CD4-positive, alpha-beta T cell (primary cell): ENCODE measurements at regions not wholly inside any gene's neighbourhood (a gene's known extent, or its start where the extent isn't known, plus 50 kb on each side); places are given as distances from the start of the nearest gene placed in this dataset.

ENCODE experiments used
- ATAC-seq: fragments of 200-7000 bp; cut with Tn5 transposase; one replicate; pipeline ENCODE4 v1.10.0; 2022; ENCODE audit warnings: mild to moderate bottlenecking; ENCODE audit not compliant: poor library complexity
- CTCF ChIA-PET: fragments of 350-600 bp; sonication (Branson Sonifier 250); formaldehyde crosslinking; loops from one replicate; lab custom pipeline; 2021; ENCODE audit warnings: antibody characterized with exemption, inconsistent platforms; lab: Charles Lee
- POLR2A ChIA-PET: fragments of 350-600 bp; sonication (Branson Sonifier 250); formaldehyde crosslinking; loops from one replicate; lab custom pipeline; 2021; ENCODE audit warnings: antibody characterized with exemption, inconsistent platforms; lab: Charles Lee
- DNase-seq, 14 experiments: peaks; one replicate each; pipeline ENCODE4 v3.0.0-alpha.2; 2013 to 2020; ENCODE audit warnings: mixed read lengths in 2 of 14
- H3K27ac ChIP-seq, 2 donors: one replicate each; pipeline versions ENCODE4 v1.5.1 to v1.7.0; 2013; ENCODE audit warnings: low read length in 2 of 2, low read depth in 1 of 2, mild to moderate bottlenecking in 1 of 2
- H3K27me3 ChIP-seq, 2 experiments: 1 replicate in 1 of 2; 2 replicates in 1 of 2; pipeline versions ENCODE4 v1.6.1 to v1.7.0; 2013; ENCODE audit warnings: low read length in 2 of 2, control low read depth in 1 of 2, mild to moderate bottlenecking in 1 of 2, moderate library complexity in 1 of 2; ENCODE audit not compliant: insufficient read depth in 2 of 2, control insufficient read depth in 1 of 2
- H3K36me3 ChIP-seq: one replicate; pipeline ENCODE4 v1.6.1; 2013; ENCODE audit warnings: low read length, control low read depth; ENCODE audit not compliant: insufficient read depth
- H3K4me1 ChIP-seq: one replicate; pipeline ENCODE4 v1.6.1; 2013; ENCODE audit warnings: low read length, control low read depth; ENCODE audit not compliant: insufficient read depth
- H3K4me3 ChIP-seq: one replicate; pipeline ENCODE4 v1.5.1; 2013; ENCODE audit warnings: mild to moderate bottlenecking, low read length, moderate library complexity
- H3K9me3 ChIP-seq, 2 experiments: 1 replicate in 1 of 2; 2 replicates in 1 of 2; pipeline versions ENCODE4 v1.6.1 to v1.7.0; 2013; ENCODE audit warnings: low read length in 2 of 2, mild to moderate bottlenecking in 2 of 2, control low read depth in 1 of 2, moderate library complexity in 1 of 2; ENCODE audit not compliant: control insufficient read depth in 1 of 2, insufficient read depth in 1 of 2
- H3K27ac Mint-ChIP-seq: one replicate; pipeline ENCODE4 v1.8.0; 2020; ENCODE audit warnings: mixed read lengths
- H3K27me3 Mint-ChIP-seq: one replicate; pipeline ENCODE4 v1.8.0; 2021; ENCODE audit warnings: mixed read lengths
- H3K36me3 Mint-ChIP-seq: one replicate; pipeline ENCODE4 v1.8.0; 2021; ENCODE audit warnings: low read depth, mixed read lengths
- H3K4me1 Mint-ChIP-seq: one replicate; pipeline ENCODE4 v1.8.0; 2021; ENCODE audit warnings: low read depth, mixed read lengths
- H3K4me3 Mint-ChIP-seq: one replicate; pipeline ENCODE4 v1.8.0; 2020; ENCODE audit warnings: mild to moderate bottlenecking, mixed read lengths
- H3K9me3 Mint-ChIP-seq: one replicate; pipeline ENCODE4 v1.8.0; 2020; ENCODE audit warnings: mixed read lengths
- intact Hi-C, 2 experiments: fragments of 100-400 bp; cut with DNase I in 1 of 2; cut with micrococcal nuclease in 1 of 2; formaldehyde crosslinking; loops; one replicate each; pipeline versions ENCODE4 v1.15.1 to v1.9.0; 2023 to 2025; cut with DNase I, micrococcal nuclease
- TF ChIP-seq, protein P1 (sequence below): fragments of 200-600 bp; IDR thresholded peaks from one replicate; pipeline ENCODE4 v1.8.0; 2022; ENCODE audit warnings: antibody characterized with exemption, mild to moderate bottlenecking

DNA sequence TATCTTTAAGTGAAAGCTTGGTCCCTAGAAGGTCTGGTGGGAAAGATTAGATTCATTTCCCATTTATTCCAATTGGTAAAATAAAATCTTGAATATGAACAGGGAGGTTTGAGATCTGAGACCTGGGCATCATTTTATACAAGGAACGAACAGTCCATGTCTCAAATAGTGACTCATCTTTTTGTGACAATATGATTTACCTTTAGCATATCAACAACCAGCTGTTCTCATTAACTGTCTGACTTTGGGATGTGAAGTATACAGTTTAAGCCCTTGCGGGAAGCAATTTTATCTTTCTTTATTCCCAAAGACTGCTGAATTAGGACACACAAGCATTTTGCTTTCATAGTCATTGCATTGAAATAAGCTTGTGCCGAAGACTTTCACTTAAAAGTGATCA, 691.6 kb downstream of the ETS1 start:
- Histone ChIP-seq H3K4me1 (no peaks in the 10 kb centered on the region), H3K27ac (no peak overlapping the region), H3K4me3 (no peak overlapping the region), H3K27me3 (no peaks in the 10 kb centered on the region), H3K9me3 (peaks cover 0 to 14% of the 10 kb centered on the region in 2 experiments), H3K36me3 (no peaks in the 10 kb centered on the region)
- TF ChIP-seq, protein P1, sequence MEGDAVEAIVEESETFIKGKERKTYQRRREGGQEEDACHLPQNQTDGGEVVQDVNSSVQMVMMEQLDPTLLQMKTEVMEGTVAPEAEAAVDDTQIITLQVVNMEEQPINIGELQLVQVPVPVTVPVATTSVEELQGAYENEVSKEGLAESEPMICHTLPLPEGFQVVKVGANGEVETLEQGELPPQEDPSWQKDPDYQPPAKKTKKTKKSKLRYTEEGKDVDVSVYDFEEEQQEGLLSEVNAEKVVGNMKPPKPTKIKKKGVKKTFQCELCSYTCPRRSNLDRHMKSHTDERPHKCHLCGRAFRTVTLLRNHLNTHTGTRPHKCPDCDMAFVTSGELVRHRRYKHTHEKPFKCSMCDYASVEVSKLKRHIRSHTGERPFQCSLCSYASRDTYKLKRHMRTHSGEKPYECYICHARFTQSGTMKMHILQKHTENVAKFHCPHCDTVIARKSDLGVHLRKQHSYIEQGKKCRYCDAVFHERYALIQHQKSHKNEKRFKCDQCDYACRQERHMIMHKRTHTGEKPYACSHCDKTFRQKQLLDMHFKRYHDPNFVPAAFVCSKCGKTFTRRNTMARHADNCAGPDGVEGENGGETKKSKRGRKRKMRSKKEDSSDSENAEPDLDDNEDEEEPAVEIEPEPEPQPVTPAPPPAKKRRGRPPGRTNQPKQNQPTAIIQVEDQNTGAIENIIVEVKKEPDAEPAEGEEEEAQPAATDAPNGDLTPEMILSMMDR = no peak
- Mint-ChIP-seq H3K4me3 (no peak overlapping the region), H3K9me3 (no peaks in the 10 kb centered on the region), H3K27ac (no peak overlapping the region), H3K4me1 (no peaks in the 10 kb centered on the region), H3K36me3 (no peaks in the 10 kb centered on the region), H3K27me3 (peaks cover 12% of the 10 kb centered on the region)
- intact Hi-C loops = no loop called here
- DNase-seq (no peak), ATAC-seq (no peak)
- ChIA-PET POLR2A (no interaction called here), CTCF (no interaction called here)

DNA sequence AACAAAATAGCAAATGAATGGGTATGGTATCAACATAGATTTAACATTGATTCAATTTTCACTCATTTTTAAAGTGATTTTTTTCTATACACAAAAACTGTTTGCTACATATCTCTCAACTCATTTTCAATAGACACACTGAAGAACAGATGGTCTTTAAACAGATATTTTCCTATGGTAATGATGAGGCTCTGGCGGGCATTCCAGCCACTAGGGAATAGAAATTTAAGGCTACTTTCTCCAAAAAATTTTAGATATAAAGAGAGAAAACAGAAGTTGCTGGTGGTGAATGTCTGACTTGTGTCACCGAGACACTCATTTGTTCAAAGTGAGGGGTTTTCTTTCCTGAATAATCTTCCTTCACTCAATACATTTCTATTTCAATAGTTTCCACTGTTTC, 693.0 kb downstream of the ETS1 start:
- TF ChIP-seq, protein P1 = no peak
- Histone ChIP-seq H3K4me1 (no peaks in the 10 kb centered on the region), H3K9me3 (peaks cover 0 to 14% of the 10 kb centered on the region in 2 experiments), H3K4me3 (no peak overlapping the region), H3K27ac (no peak overlapping the region), H3K27me3 (no peaks in the 10 kb centered on the region), H3K36me3 (no peaks in the 10 kb centered on the region)
- POLR2A ChIA-PET = no interaction called here
- intact Hi-C loops = no loop called here
- H3K36me3 Mint-ChIP-seq = no peaks in the 10 kb centered on the region
- DNase-seq = no peak
- peaks cover 19% of the 10 kb centered on the region for H3K27me3 Mint-ChIP-seq
- H3K4me3 Mint-ChIP-seq = no peak overlapping the region
- CTCF ChIA-PET = no interaction called here
- no peak overlapping the region for H3K27ac Mint-ChIP-seq
- H3K4me1 Mint-ChIP-seq = no peaks in the 10 kb centered on the region
- no peak for ATAC-seq
- no peaks in the 10 kb centered on the region for H3K9me3 Mint-ChIP-seq

DNA sequence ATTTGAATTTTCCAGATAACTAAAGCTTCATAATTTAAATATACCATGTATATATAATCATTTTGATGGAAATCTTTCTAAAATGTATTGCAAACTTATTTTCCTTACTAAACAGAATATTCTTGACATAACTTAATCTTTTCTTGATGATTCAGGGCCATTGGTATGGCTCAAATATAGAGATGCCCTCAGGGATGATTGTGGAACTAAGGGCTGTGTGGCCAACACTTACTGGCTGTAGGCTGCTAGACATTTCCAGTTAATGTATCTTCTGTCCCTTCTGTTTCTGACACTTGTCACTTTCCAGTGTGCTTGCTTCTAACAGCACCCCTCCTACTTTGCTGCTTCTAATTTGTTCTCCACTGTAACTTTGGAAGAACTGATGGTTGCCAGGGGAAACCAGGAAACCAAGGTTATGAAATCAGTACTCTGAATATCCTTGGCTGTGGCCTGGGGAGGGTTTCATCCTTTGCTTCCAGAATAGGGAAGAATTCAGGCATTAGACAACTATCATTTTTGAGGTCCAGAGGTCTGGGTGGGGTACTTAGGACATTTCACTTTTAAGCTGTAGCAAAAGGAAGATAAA, 697.2 kb downstream of the ETS1 start:
- ChIA-PET POLR2A (no interaction called here), CTCF (interaction anchor here (0.7 kb wide), 2 partner anchors 14 to 1188 kb away, joined by 4 read pairs; no protein-coding TSS in a partner anchor)
- intact Hi-C loops = no loop called here
- Histone ChIP-seq H3K4me3 (no peak overlapping the region), H3K36me3 (no peaks in the 10 kb centered on the region), H3K27ac (no peak overlapping the region), H3K9me3 (peaks cover 4 to 5% of the 10 kb centered on the region in 2 experiments), H3K4me1 (no peaks in the 10 kb centered on the region), H3K27me3 (no peaks in the 10 kb centered on the region)
- TF ChIP-seq, protein P1 = no peak
- Mint-ChIP-seq H3K9me3 (peaks cover 5% of the 10 kb centered on the region), H3K27me3 (peaks cover 27% of the 10 kb centered on the region), H3K4me3 (no peak overlapping the region), H3K4me1 (no peaks in the 10 kb centered on the region), H3K36me3 (no peaks in the 10 kb centered on the region), H3K27ac (no peak overlapping the region)
- DNase-seq = no peak
- ATAC-seq = no peak
